ENCODE measurements at regions not wholly inside any gene's neighbourhood (a gene's known extent, or its start where the extent isn't known, plus 50 kb on each side); places are given as distances from the start of the nearest gene placed in this dataset.

DNA sequence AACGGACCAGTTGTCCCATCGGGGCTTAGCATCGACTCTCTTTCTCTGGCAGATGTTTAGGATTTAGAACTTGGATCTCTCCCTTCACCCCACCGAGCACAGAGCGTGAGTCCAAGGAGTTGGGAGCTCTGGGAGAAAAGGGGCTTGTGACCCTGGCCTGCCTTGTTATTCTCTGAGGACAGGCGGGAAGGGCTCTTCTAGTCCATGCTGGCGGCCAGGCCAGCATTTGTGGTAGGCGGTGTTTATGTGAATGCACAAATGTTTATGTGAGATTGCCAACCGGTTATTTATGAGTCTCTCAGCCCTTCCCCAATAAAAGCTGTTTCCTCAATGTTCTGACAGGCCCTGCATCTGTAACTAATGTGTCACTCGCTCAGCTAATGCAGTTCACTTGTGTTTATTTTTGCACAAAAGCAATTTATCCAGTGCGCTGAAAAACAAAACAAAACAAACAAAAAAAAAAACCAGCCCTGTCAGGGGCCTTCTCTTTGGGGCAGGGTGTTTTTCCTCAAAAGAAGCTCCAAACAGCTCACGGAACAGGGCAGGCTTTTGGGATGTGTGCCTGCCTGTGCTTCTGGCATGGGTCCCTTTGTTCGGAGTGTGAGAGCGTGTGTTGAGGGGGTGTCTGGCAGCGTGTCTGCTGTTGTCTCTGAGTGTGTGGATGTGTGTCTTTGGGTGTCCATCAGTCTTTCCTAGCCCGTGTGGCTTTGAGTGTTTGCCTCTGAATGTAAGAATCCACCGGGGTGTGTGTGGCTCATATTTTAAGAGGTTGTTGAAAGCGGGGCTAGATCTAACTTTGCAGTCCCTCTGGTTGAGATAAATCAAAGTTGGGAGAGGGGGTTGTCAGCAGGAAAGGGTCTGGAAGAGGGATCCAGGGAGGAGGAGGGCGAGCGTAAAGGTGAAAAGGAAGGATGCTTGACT is 52.8 kb upstream of the HAAO start:
- TF ChIP-seq, protein P1, sequence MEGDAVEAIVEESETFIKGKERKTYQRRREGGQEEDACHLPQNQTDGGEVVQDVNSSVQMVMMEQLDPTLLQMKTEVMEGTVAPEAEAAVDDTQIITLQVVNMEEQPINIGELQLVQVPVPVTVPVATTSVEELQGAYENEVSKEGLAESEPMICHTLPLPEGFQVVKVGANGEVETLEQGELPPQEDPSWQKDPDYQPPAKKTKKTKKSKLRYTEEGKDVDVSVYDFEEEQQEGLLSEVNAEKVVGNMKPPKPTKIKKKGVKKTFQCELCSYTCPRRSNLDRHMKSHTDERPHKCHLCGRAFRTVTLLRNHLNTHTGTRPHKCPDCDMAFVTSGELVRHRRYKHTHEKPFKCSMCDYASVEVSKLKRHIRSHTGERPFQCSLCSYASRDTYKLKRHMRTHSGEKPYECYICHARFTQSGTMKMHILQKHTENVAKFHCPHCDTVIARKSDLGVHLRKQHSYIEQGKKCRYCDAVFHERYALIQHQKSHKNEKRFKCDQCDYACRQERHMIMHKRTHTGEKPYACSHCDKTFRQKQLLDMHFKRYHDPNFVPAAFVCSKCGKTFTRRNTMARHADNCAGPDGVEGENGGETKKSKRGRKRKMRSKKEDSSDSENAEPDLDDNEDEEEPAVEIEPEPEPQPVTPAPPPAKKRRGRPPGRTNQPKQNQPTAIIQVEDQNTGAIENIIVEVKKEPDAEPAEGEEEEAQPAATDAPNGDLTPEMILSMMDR (IDR thresholded peaks at IDR 0.05), result no peak
- TF ChIP-seq REST (IDR thresholded peaks at IDR 0.05; ENCODE audit: insufficient read depth in 1 of 2, low read depth in 2 of 2, low read length in 1 of 2) (no peak), SIN3A (IDR thresholded peaks at IDR 0.05; ENCODE audit: borderline replicate concordance, insufficient read depth, low read depth, low read length) (no peak)

All from Panc1 (cell line).